SK-N-MC (cell line): ENCODE measurements at regions not wholly inside any gene's neighbourhood (a gene's known extent, or its start where the extent isn't known, plus 50 kb on each side); places are given as distances from the start of the nearest gene placed in this dataset.
"Not testable (repeated sequence)": the region's sequence is repeated elsewhere in the genome, so short reads cannot be mapped to it uniquely, and the experiment has no call there.

Experiments used
- DNase-seq: peaks from one replicate; pipeline ENCODE4 v3.0.0-alpha.2; 2011; ENCODE audit warnings: low read depth, low spot score
- H3K27ac ChIP-seq: fragments of 200-600 bp; sonication (generic); 2 replicates; pipeline ENCODE4 v1.5.1; 2016; ENCODE audit warnings: mixed run types
- H3K36me3 ChIP-seq: fragments of 200-600 bp; sonication (generic); 2 replicates; pipeline ENCODE4 v1.6.1; 2017; ENCODE audit warnings: antibody characterized with exemption, low read length, mixed read lengths; ENCODE audit not compliant: insufficient read depth
- H3K4me3 ChIP-seq: fragments of 200-600 bp; sonication (generic); 2 replicates; pipeline ENCODE4 v1.5.1; 2016
- H3K9ac ChIP-seq: fragments of 200-600 bp; sonication (generic); 2 replicates; pipeline ENCODE4 v1.8.0; 2017; ENCODE audit warnings: mixed run types, mixed read lengths; ENCODE audit not compliant: insufficient read length
- H3K9me3 ChIP-seq: fragments of 200-600 bp; sonication (generic); 2 replicates; pipeline ENCODE4 v1.6.1; 2017; ENCODE audit warnings: low read depth, mild to moderate bottlenecking, antibody characterized with exemption, low read length, moderate library complexity, mixed read lengths
- EZH2 ChIP-seq: fragments of 200-600 bp; sonication (generic); IDR thresholded peaks from one replicate; pipeline ENCODE4 v1.6.1; 2017; ENCODE audit warnings: antibody characterized with exemption
- FOXP2 ChIP-seq: optimal IDR thresholded peaks from 2 replicates; pipeline ENCODE3; 2011; ENCODE audit warnings: mild to moderate bottlenecking, moderate library complexity; ENCODE audit not compliant: insufficient read depth; ENCODE audit errors: extremely low read length, control extremely low read depth
- POLR2AphosphoS5 ChIP-seq: IDR thresholded peaks from 2 replicates; pipeline ENCODE4 v1.6.1; 2012; ENCODE audit warnings: mild to moderate bottlenecking, low read depth, low read length, borderline replicate concordance

GRCh38 chr20:57770852-57771720 is 61.3 kb upstream of the PMEPA1 start:
- H3K36me3 ChIP-seq = no peaks in the 10 kb centered on the region
- no peak for DNase-seq
- H3K4me3 ChIP-seq = no peak overlapping the region
- no peak overlapping the region for H3K27ac ChIP-seq
- no peaks in the 10 kb centered on the region for H3K9me3 ChIP-seq
- TF ChIP-seq EZH2 (no peak), FOXP2 (no peak)
- no peak overlapping the region for H3K9ac ChIP-seq

- H3K27ac ChIP-seq, H3K9me3 ChIP-seq, H3K4me3 ChIP-seq, DNase-seq, H3K9ac ChIP-seq, H3K36me3 ChIP-seq: not testable (repeated sequence)
Measured at GRCh38 chr20:57770401-57770800, 60.6 kb upstream of the PMEPA1 start.

GRCh38 chr20:57769756-57770155 is 59.9 kb upstream of the PMEPA1 start:
- no peak overlapping the region for H3K27ac ChIP-seq
- H3K4me3 ChIP-seq = no peak overlapping the region

GRCh38 chr20:57768519-57768918 is 58.7 kb upstream of the PMEPA1 start:
- Histone ChIP-seq H3K9me3 (no peaks in the 10 kb centered on the region), H3K4me3 (no peak overlapping the region), H3K27ac (no peak overlapping the region), H3K36me3 (no peaks in the 10 kb centered on the region), H3K9ac (no peak overlapping the region)
- DNase-seq = no peak
- no peak for TF ChIP-seq POLR2AphosphoS5
- no peak for TF ChIP-seq FOXP2
- TF ChIP-seq EZH2 = no peak

More at GRCh38 chr20:57769756-57770155, 59.9 kb upstream of the PMEPA1 start:
- DNase-seq = no peak
- H3K9ac ChIP-seq = no peak overlapping the region
- no peaks in the 10 kb centered on the region for H3K9me3 ChIP-seq
- TF ChIP-seq POLR2AphosphoS5 (no peak), EZH2 (no peak), FOXP2 (no peak)
- no peaks in the 10 kb centered on the region for H3K36me3 ChIP-seq

- DNase-seq = no peak
- H3K36me3 ChIP-seq = no peaks in the 10 kb centered on the region
- no peak overlapping the region for H3K4me3 ChIP-seq
- H3K27ac ChIP-seq = no peak overlapping the region
- no peak overlapping the region for H3K9ac ChIP-seq
- H3K9me3 ChIP-seq = no peaks in the 10 kb centered on the region
- TF ChIP-seq EZH2 (no peak), FOXP2 (no peak), POLR2AphosphoS5 (no peak)
Measured at GRCh38 chr20:57767441-57767840, 57.6 kb upstream of the PMEPA1 start.

- Histone ChIP-seq H3K4me3 (no peak overlapping the region), H3K27ac (no peak overlapping the region), H3K36me3 (no peaks in the 10 kb centered on the region), H3K9me3 (no peaks in the 10 kb centered on the region), H3K9ac (no peak overlapping the region)
- no peak for TF ChIP-seq FOXP2
- DNase-seq = no peak
Measured at GRCh38 chr20:57763235-57763595, 53.4 kb upstream of the PMEPA1 start.

GRCh38 chr20:57762531-57763234 is 52.9 kb upstream of the PMEPA1 start:
- TF ChIP-seq POLR2AphosphoS5 (no peak), EZH2 (no peak), FOXP2 (no peak)
- Histone ChIP-seq H3K4me3 (no peak overlapping the region), H3K9me3 (no peaks in the 10 kb centered on the region), H3K27ac (no peak overlapping the region), H3K36me3 (no peaks in the 10 kb centered on the region), H3K9ac (no peak overlapping the region)
- DNase-seq = no peak

- no peaks in the 10 kb centered on the region for H3K36me3 ChIP-seq
- DNase-seq = no peak
- H3K27ac ChIP-seq = no peak overlapping the region
- TF ChIP-seq FOXP2 (no peak), EZH2 (no peak), POLR2AphosphoS5 (no peak)
- H3K4me3 ChIP-seq = no peak overlapping the region
- H3K9me3 ChIP-seq = no peaks in the 10 kb centered on the region
- no peak overlapping the region for H3K9ac ChIP-seq
Measured at GRCh38 chr20:57761413-57761734, 51.6 kb upstream of the PMEPA1 start.
